PC-3 (cell line): ENCODE measurements at regions not wholly inside any gene's neighbourhood (a gene's known extent, or its start where the extent isn't known, plus 50 kb on each side); places are given as distances from the start of the nearest gene placed in this dataset.

Source experiments
- CTCF ChIP-seq: fragments of 300-600 bp; sonication (generic); conservative IDR thresholded peaks from 2 replicates; pipeline ENCODE4 v1.5.1; 2017; ENCODE audit warnings: antibody characterized with exemption, low read depth, mild to moderate bottlenecking, low read length
- EZH2 ChIP-seq: fragments of 300-600 bp; sonication (generic); IDR thresholded peaks from one replicate; pipeline ENCODE4 v1.6.1; 2017; ENCODE audit warnings: antibody characterized with exemption, mild to moderate bottlenecking, low read length; ENCODE audit not compliant: unreplicated experiment
- EZH2phosphoT487 ChIP-seq: fragments of 300-600 bp; sonication (generic); IDR thresholded peaks from 2 replicates; pipeline ENCODE4 v1.6.1; 2018; ENCODE audit warnings: mild to moderate bottlenecking, antibody characterized with exemption, low read length, borderline replicate concordance

GRCh38 chr4:19406789-19407188 lies 844.9 kb upstream of the SLIT2 start:
- TF ChIP-seq EZH2phosphoT487 (no peak), CTCF (no peak), EZH2 (no peak)
